Suprapubic skin (tissue), 4 donors: ENCODE measurements at regions not wholly inside any gene's neighbourhood (a gene's known extent, or its start where the extent isn't known, plus 50 kb on each side); places are given as distances from the start of the nearest gene placed in this dataset.

Experiments used
- DNase-seq, 2 donors: peaks; one replicate each; pipeline ENCODE4 v3.0.0-alpha.2; 2019; ENCODE audit warnings: low spot score in 2 of 2
- H3K27ac ChIP-seq: fragments of 200-600 bp; sonication (generic); one replicate; pipeline ENCODE4 v1.5.1; 2019
- H3K27me3 ChIP-seq: fragments of 200-600 bp; sonication (generic); one replicate; pipeline ENCODE4 v1.5.1; 2019
- H3K36me3 ChIP-seq: fragments of 200-600 bp; sonication (generic); one replicate; pipeline ENCODE4 v1.5.1; 2019
- H3K4me1 ChIP-seq: fragments of 200-600 bp; sonication (generic); one replicate; pipeline ENCODE4 v1.5.1; 2019
- H3K4me3 ChIP-seq: fragments of 200-600 bp; sonication (generic); one replicate; pipeline ENCODE4 v1.5.1; 2019; ENCODE audit warnings: mild to moderate bottlenecking
- H3K9me3 ChIP-seq: fragments of 200-600 bp; sonication (generic); one replicate; pipeline ENCODE4 v1.5.1; 2019
- CTCF ChIP-seq, 2 donors: fragments of 200-600 bp in 1 of 2; fragments of 450-650 bp in 1 of 2; sonication (generic) in 1 of 2; IDR thresholded peaks; one replicate each; pipeline ENCODE4 v1.5.1; 2016 to 2019; ENCODE audit warnings: antibody characterized with exemption in 2 of 2, mild to moderate bottlenecking in 1 of 2, moderate library complexity in 1 of 2
- EP300 ChIP-seq: sonication (generic); formaldehyde crosslinking; IDR thresholded peaks from one replicate; pipeline ENCODE4 v1.6.1; 2017; ENCODE audit warnings: antibody characterized with exemption
- POLR2A ChIP-seq, 2 donors: fragments of 450-650 bp; IDR thresholded peaks; one replicate each; pipeline ENCODE4 v1.6.1; 2017; ENCODE audit warnings: antibody characterized with exemption in 2 of 2, mild to moderate bottlenecking in 2 of 2, moderate library complexity in 2 of 2
- POLR2AphosphoS5 ChIP-seq, 3 donors: sonication (generic); formaldehyde crosslinking; IDR thresholded peaks; one replicate each; pipeline ENCODE4 v1.6.1; 2017; ENCODE audit warnings: antibody characterized with exemption in 3 of 3
- WGBS: methylation state at CpG from one replicate; pipeline ENCODE4 v1.1.5; 2018; 5-methylcytosine and 5-hydroxymethylcytosine counted together

- DNase-seq: no peak
- Histone ChIP-seq H3K4me3 (no peak overlapping the region), H3K27ac (peak overlapping the region; percentile 33), H3K27me3 (no peaks in the 10 kb centered on the region), H3K4me1 (peaks cover 3% of the 10 kb centered on the region), H3K36me3 (no peaks in the 10 kb centered on the region), H3K9me3 (no peaks in the 10 kb centered on the region)
- TF ChIP-seq POLR2AphosphoS5 (IDR thresholded peaks at IDR 0.05) (no peak), CTCF (IDR thresholded peaks at IDR 0.05) (no peak), POLR2A (IDR thresholded peaks at IDR 0.05) (no peak), EP300 (no peak)
- WGBS: 58% methylated on average over 7 of the region's 7 CpGs
Measured at GRCh38 chr11:15883455-15883920, 472.9 kb downstream of the SOX6 start.

- 69% methylated on average over 13 of the region's 13 CpGs for WGBS
- DNase-seq: no peak
- H3K36me3 ChIP-seq: no peaks in the 10 kb centered on the region
- peaks cover 3% of the 10 kb centered on the region for H3K4me1 ChIP-seq
- no peaks in the 10 kb centered on the region for H3K9me3 ChIP-seq
- H3K27ac ChIP-seq: peak overlapping the region; percentile 33
- no peaks in the 10 kb centered on the region for H3K27me3 ChIP-seq
- H3K4me3 ChIP-seq: no peak overlapping the region
- no peak for TF ChIP-seq EP300
- no peak for TF ChIP-seq POLR2A (IDR thresholded peaks at IDR 0.05)
Measured at GRCh38 chr11:15884141-15884540, 472.2 kb downstream of the SOX6 start.

- no peaks in the 10 kb centered on the region for H3K27me3 ChIP-seq
Measured at GRCh38 chr11:15884777-15885540, 471.4 kb downstream of the SOX6 start.

GRCh38 chr11:15885854-15886253 lies 470.5 kb downstream of the SOX6 start:
- Histone ChIP-seq H3K27ac (no peak overlapping the region), H3K36me3 (no peaks in the 10 kb centered on the region), H3K9me3 (no peaks in the 10 kb centered on the region), H3K4me1 (peaks cover 3% of the 10 kb centered on the region), H3K4me3 (no peak overlapping the region), H3K27me3 (no peaks in the 10 kb centered on the region)
- DNase-seq: no peak
- TF ChIP-seq EP300 (no peak), CTCF (IDR thresholded peaks at IDR 0.05) (no peak), POLR2AphosphoS5 (IDR thresholded peaks at IDR 0.05) (no peak), POLR2A (IDR thresholded peaks at IDR 0.05) (no peak)
- WGBS: 85% methylated on average over 5 of the region's 5 CpGs

More at GRCh38 chr11:15884777-15885540, 471.4 kb downstream of the SOX6 start:
- 91% methylated on average over 5 of the region's 6 CpGs for WGBS
- H3K4me1 ChIP-seq: peaks cover 3% of the 10 kb centered on the region
- H3K4me3 ChIP-seq: no peak overlapping the region
- H3K36me3 ChIP-seq: no peaks in the 10 kb centered on the region
- no peak for DNase-seq
- H3K27ac ChIP-seq: no peak overlapping the region
- no peaks in the 10 kb centered on the region for H3K9me3 ChIP-seq
- TF ChIP-seq POLR2AphosphoS5 (IDR thresholded peaks at IDR 0.05): no peak
- TF ChIP-seq EP300: no peak
- no peak for TF ChIP-seq CTCF (IDR thresholded peaks at IDR 0.05)
- no peak for TF ChIP-seq POLR2A (IDR thresholded peaks at IDR 0.05)

GRCh38 chr11:15886299-15886698 lies 470.0 kb downstream of the SOX6 start:
- Histone ChIP-seq H3K9me3 (no peaks in the 10 kb centered on the region), H3K27me3 (peaks cover under 1% of the 10 kb centered on the region), H3K4me1 (peaks cover 3% of the 10 kb centered on the region), H3K27ac (no peak overlapping the region), H3K36me3 (no peaks in the 10 kb centered on the region), H3K4me3 (no peak overlapping the region)
- TF ChIP-seq POLR2AphosphoS5 (IDR thresholded peaks at IDR 0.05) (no peak), EP300 (no peak), POLR2A (IDR thresholded peaks at IDR 0.05) (no peak), CTCF (IDR thresholded peaks at IDR 0.05) (no peak)
- DNase-seq: no peak
- WGBS: 96% methylated on average over 4 of the region's 4 CpGs
